ENCODE measurements at regions not wholly inside any gene's neighbourhood (a gene's known extent, or its start where the extent isn't known, plus 50 kb on each side); places are given as distances from the start of the nearest gene placed in this dataset.
"Not testable (repeated sequence)": the region's sequence is repeated elsewhere in the genome, so short reads cannot be mapped to it uniquely, and the experiment has no call there.

DNA sequence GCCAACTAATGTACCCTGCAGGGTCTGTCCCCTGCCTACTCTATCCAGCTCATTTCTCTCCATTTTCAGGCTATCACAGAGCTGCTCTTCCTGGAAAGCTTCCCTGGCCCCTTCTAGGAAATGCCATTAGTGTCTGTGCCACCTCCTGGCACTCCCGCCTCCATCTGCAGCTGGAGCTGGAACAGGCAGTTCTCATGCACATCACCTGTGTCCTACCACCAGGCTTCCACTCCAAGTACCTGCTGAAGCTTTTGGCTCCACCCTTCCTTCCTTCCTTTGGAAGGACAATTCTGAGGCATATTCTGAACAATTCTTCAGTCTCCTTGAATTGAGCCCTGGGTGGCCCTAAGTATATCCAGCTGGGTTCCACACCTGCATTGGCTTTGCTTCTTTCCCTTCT, 156.2 kb upstream of the ZNF618 start:
- no peak overlapping the region for H3K9ac ChIP-seq (ENCODE audit: low read depth in 1 of 2, low read length in 2 of 2)
- no peaks in the 10 kb centered on the region for H3K36me3 ChIP-seq (ENCODE audit: control insufficient read depth in 1 of 2, insufficient read depth in 2 of 2, low read length in 2 of 2)
- peaks cover 0 to 4% of the 10 kb centered on the region in 2 donors for H3K9me3 ChIP-seq (ENCODE audit: control insufficient read depth in 1 of 2, low read length in 2 of 2)
- H3K4me3 ChIP-seq (ENCODE audit: low read depth in 1 of 2, low read length in 2 of 2) = no peak overlapping the region
- no peaks in the 10 kb centered on the region for H3K4me1 ChIP-seq (ENCODE audit: control insufficient read depth in 1 of 2, insufficient read depth in 2 of 2, low read length in 2 of 2)
- H3K27me3 ChIP-seq (ENCODE audit: control insufficient read depth in 1 of 2, insufficient read depth in 2 of 2, low read length in 2 of 2) = no peaks in the 10 kb centered on the region
- H3K27ac ChIP-seq (ENCODE audit: low read depth, low read length) = no peak overlapping the region

DNA sequence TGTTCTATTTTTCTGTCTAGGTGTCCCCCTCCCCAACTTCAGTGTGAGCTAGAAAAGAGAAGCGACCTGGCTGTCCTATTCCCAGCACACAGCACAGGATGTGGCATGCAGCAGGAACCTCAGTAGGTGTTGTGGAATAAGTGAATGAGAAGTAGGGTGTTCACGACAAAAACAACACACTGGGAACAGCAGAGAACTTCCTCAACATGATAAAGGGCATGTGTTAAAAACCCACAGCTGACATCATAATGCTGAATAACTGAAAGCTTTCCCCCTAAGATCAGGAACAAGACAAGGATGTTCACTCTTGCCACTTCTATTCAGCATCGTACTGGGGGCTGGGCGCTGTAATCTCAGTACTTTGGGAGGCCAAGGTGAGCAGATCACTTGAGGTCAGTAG, 155.6 kb upstream of the ZNF618 start:
- Histone ChIP-seq H3K27me3 (ENCODE audit: control insufficient read depth in 1 of 2, insufficient read depth in 2 of 2, low read length in 2 of 2) (no peaks in the 10 kb centered on the region), H3K4me3 (ENCODE audit: low read depth in 1 of 2, low read length in 2 of 2) (no peak overlapping the region), H3K36me3 (ENCODE audit: control insufficient read depth in 1 of 2, insufficient read depth in 2 of 2, low read length in 2 of 2) (no peaks in the 10 kb centered on the region)

DNA sequence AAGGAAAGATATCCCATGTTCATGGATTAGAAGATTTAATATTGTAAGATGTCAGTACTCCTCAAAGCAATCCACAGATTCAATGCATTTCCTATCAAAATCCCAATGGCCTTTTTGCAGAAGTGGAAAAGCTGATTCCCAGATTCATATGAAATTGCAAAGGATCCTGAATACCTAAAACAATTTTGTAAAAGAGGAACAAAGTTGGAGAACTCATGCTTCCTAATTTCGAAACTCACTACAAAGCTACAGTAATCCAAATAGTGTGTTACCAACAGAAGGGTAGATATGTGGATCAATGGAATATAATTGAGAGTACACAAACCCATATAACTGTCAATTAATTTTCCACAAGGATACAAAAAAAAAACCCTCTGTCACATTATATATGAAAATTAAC, 154.3 kb upstream of the ZNF618 start:
- no peaks in the 10 kb centered on the region for H3K36me3 ChIP-seq (ENCODE audit: control insufficient read depth in 1 of 2, insufficient read depth in 2 of 2, low read length in 2 of 2)
- no peak overlapping the region for H3K4me3 ChIP-seq (ENCODE audit: low read depth in 1 of 2, low read length in 2 of 2)
- no peaks in the 10 kb centered on the region for H3K27me3 ChIP-seq (ENCODE audit: control insufficient read depth in 1 of 2, insufficient read depth in 2 of 2, low read length in 2 of 2)
- no peaks in the 10 kb centered on the region for H3K9me3 ChIP-seq (ENCODE audit: control insufficient read depth in 1 of 2, low read length in 2 of 2)
- H3K9ac ChIP-seq (ENCODE audit: low read depth in 1 of 2, low read length in 2 of 2) = no peak overlapping the region
- no peak overlapping the region for H3K27ac ChIP-seq (ENCODE audit: low read depth, low read length)
- H3K4me1 ChIP-seq (ENCODE audit: control insufficient read depth in 1 of 2, insufficient read depth in 2 of 2, low read length in 2 of 2) = no peaks in the 10 kb centered on the region

More for the DNA sequence above, 155.6 kb upstream of the ZNF618 start:
- peaks cover 0 to 4% of the 10 kb centered on the region in 2 donors for H3K9me3 ChIP-seq (ENCODE audit: control insufficient read depth in 1 of 2, low read length in 2 of 2)
- no peak overlapping the region for H3K9ac ChIP-seq (ENCODE audit: low read depth in 1 of 2, low read length in 2 of 2)
- no peak overlapping the region for H3K27ac ChIP-seq (ENCODE audit: low read depth, low read length)
- no peaks in the 10 kb centered on the region for H3K4me1 ChIP-seq (ENCODE audit: control insufficient read depth in 1 of 2, insufficient read depth in 2 of 2, low read length in 2 of 2)

DNA sequence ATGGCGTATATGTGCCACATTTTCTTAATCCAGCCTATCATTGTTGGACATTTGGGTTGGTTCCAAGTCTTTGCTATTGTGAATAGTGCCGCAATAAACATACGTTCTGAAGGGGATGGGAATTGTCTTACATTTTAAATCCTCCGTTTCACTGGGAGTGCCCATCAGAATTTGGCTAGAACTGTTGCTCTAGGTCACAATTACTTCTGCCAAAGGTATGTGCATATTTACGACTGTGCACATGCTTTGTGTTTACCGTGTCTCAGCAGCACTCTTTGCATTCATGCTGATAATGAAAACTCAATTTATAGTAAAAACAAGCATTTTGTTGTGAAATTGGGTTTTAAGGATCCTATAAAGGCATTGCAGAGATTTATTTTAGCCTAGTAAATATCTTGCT, 151.9 kb upstream of the ZNF618 start:
- H3K36me3 ChIP-seq (ENCODE audit: control insufficient read depth in 1 of 2, insufficient read depth in 2 of 2, low read length in 2 of 2) = no peaks in the 10 kb centered on the region
- no peaks in the 10 kb centered on the region for H3K9me3 ChIP-seq (ENCODE audit: control insufficient read depth in 1 of 2, low read length in 2 of 2)
- H3K4me3 ChIP-seq (ENCODE audit: low read depth in 1 of 2, low read length in 2 of 2) = no peak overlapping the region
- H3K27ac ChIP-seq (ENCODE audit: low read depth, low read length) = no peak overlapping the region
- H3K27me3 ChIP-seq (ENCODE audit: control insufficient read depth in 1 of 2, insufficient read depth in 2 of 2, low read length in 2 of 2) = no peaks in the 10 kb centered on the region
- H3K9ac ChIP-seq (ENCODE audit: low read depth in 1 of 2, low read length in 2 of 2) = no peak overlapping the region
- H3K4me1 ChIP-seq (ENCODE audit: control insufficient read depth in 1 of 2, insufficient read depth in 2 of 2, low read length in 2 of 2) = no peaks in the 10 kb centered on the region

DNA sequence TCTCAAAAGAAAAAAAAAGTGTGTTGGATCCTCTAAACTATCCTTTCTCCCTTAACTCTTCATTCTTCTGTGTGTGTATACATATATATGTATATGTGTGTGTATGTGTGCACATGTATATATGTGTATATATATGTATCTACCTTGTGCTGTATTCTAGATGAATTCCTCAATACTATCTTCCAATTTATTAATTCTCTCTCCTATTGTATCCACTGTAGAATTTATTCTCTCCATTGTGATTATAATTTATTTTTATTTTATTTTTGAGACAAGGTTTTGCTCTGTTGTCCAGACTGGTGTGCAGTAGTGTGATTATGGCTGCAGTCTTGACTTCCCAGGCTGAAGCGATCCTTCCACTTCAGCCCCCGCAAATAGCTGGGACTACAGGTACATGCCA, 147.1 kb upstream of the ZNF618 start:
- no peaks in the 10 kb centered on the region for H3K9me3 ChIP-seq (ENCODE audit: control insufficient read depth in 1 of 2, low read length in 2 of 2)
- no peaks in the 10 kb centered on the region for H3K27me3 ChIP-seq (ENCODE audit: control insufficient read depth in 1 of 2, insufficient read depth in 2 of 2, low read length in 2 of 2)
- no peaks in the 10 kb centered on the region for H3K4me1 ChIP-seq (ENCODE audit: control insufficient read depth in 1 of 2, insufficient read depth in 2 of 2, low read length in 2 of 2)
- no peak overlapping the region for H3K27ac ChIP-seq (ENCODE audit: low read depth, low read length)
- H3K36me3 ChIP-seq (ENCODE audit: control insufficient read depth in 1 of 2, insufficient read depth in 2 of 2, low read length in 2 of 2) = no peaks in the 10 kb centered on the region
- H3K4me3 ChIP-seq (ENCODE audit: low read depth in 1 of 2, low read length in 2 of 2) = no peak overlapping the region
- no peak overlapping the region for H3K9ac ChIP-seq (ENCODE audit: low read depth in 1 of 2, low read length in 2 of 2)

DNA sequence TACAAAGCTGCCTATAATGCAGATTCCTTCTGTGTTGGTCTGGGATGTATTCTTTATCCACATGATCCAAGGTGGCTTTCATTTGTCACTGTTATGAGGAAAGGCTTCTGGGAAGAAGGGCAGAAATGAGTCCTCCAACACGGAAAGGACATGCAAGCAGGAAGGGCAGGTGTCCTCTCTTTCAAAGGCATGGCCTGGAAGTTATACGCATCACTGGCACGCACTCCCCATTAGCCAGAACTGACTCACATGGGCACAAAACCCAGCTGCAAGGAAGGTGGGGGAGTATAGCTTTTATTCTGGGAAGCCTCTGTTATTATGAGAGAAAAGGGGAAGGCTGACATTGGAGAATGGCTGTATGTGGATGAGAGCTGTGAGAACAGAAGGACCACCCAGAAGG, 141.3 kb upstream of the ZNF618 start:
- Histone ChIP-seq H3K4me3 (ENCODE audit: low read depth in 1 of 2, low read length in 2 of 2) (no peak overlapping the region), H3K27ac (ENCODE audit: low read depth, low read length) (no peak overlapping the region), H3K9me3 (ENCODE audit: control insufficient read depth in 1 of 2, low read length in 2 of 2) (no peaks in the 10 kb centered on the region), H3K4me1 (ENCODE audit: control insufficient read depth in 1 of 2, insufficient read depth in 2 of 2, low read length in 2 of 2) (no peaks in the 10 kb centered on the region), H3K27me3 (ENCODE audit: control insufficient read depth in 1 of 2, insufficient read depth in 2 of 2, low read length in 2 of 2) (no peaks in the 10 kb centered on the region), H3K36me3 (ENCODE audit: control insufficient read depth in 1 of 2, insufficient read depth in 2 of 2, low read length in 2 of 2) (no peaks in the 10 kb centered on the region), H3K9ac (ENCODE audit: low read depth in 1 of 2, low read length in 2 of 2) (no peak overlapping the region)

DNA sequence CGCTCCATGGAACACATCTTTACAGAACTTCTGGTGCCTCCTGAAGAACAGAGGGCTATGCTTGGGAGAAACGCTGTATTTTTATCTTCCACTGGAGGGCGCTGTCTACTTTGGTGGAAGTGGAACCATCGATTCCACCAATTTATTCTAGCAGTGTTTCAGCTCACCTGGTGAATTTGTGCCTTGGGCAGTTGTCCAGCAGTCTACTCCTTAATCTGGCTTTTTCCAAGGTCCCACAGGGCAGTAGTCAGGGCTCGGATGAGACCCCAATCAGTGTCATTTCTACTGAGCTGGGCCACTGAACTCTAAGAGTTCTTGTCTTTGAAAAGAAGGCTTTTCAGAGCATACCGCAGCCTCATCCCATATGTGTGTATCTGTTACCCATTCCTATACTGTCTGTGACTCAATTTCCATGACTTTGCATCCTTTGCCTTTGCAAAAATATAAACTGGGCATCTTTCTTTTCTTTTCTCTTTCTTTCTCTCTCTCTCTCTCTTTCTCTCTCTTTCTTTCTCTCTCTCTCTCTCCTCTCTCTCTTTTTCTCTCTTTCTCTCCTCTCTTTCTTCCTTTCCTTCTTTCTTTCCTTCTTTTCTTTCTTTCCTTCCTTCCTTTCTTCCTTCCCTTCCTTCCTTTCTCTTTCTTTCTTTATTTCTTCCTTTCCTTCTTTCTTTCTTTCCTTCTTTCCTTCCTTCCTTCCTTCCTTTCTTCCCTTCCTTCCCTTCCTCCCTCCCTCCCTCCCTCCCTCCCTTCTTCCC, 138.4 kb upstream of the ZNF618 start:
- Histone ChIP-seq H3K4me3 (ENCODE audit: low read depth in 1 of 2, low read length in 2 of 2) (no peak overlapping the region), H3K27ac (ENCODE audit: low read depth, low read length) (no peak overlapping the region), H3K36me3 (ENCODE audit: control insufficient read depth in 1 of 2, insufficient read depth in 2 of 2, low read length in 2 of 2) (no peaks in the 10 kb centered on the region), H3K9me3 (ENCODE audit: control insufficient read depth in 1 of 2, low read length in 2 of 2) (no peaks in the 10 kb centered on the region), H3K4me1 (ENCODE audit: control insufficient read depth in 1 of 2, insufficient read depth in 2 of 2, low read length in 2 of 2) (no peaks in the 10 kb centered on the region), H3K9ac (ENCODE audit: low read depth in 1 of 2, low read length in 2 of 2) (no peak overlapping the region), H3K27me3 (ENCODE audit: control insufficient read depth in 1 of 2, insufficient read depth in 2 of 2, low read length in 2 of 2) (peaks cover 4% of the 10 kb centered on the region in 2 donors)

DNA sequence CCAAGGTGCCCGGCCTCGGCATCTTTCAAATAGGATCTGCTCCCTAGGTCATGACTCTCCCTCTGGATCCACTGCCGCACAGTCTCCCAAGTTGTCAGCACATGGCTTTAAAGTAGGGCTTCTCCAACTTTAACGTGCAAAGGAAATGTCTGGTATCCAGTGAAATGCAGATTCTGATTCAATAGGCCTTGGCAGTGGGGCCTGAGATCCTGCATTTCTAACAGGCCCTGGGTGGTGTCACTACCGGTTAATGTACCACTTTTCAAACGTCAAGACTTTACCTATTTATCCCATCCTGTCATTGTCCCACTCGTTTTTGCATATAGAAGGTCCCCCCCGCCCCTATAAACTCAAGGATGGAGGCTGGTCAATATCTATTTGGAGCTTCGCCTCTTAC, 137.6 kb upstream of the ZNF618 start:
- H3K4me1 ChIP-seq (ENCODE audit: control insufficient read depth in 1 of 2, insufficient read depth in 2 of 2, low read length in 2 of 2) = no peaks in the 10 kb centered on the region
- H3K36me3 ChIP-seq (ENCODE audit: control insufficient read depth in 1 of 2, insufficient read depth in 2 of 2, low read length in 2 of 2) = no peaks in the 10 kb centered on the region
- no peak overlapping the region for H3K4me3 ChIP-seq (ENCODE audit: low read depth in 1 of 2, low read length in 2 of 2)
- H3K27me3 ChIP-seq (ENCODE audit: control insufficient read depth in 1 of 2, insufficient read depth in 2 of 2, low read length in 2 of 2) = peaks cover 5 to 7% of the 10 kb centered on the region in 2 donors
- H3K9me3 ChIP-seq (ENCODE audit: control insufficient read depth in 1 of 2, low read length in 2 of 2) = no peaks in the 10 kb centered on the region
- no peak overlapping the region for H3K27ac ChIP-seq (ENCODE audit: low read depth, low read length)
- no peak overlapping the region for H3K9ac ChIP-seq (ENCODE audit: low read depth in 1 of 2, low read length in 2 of 2)

DNA sequence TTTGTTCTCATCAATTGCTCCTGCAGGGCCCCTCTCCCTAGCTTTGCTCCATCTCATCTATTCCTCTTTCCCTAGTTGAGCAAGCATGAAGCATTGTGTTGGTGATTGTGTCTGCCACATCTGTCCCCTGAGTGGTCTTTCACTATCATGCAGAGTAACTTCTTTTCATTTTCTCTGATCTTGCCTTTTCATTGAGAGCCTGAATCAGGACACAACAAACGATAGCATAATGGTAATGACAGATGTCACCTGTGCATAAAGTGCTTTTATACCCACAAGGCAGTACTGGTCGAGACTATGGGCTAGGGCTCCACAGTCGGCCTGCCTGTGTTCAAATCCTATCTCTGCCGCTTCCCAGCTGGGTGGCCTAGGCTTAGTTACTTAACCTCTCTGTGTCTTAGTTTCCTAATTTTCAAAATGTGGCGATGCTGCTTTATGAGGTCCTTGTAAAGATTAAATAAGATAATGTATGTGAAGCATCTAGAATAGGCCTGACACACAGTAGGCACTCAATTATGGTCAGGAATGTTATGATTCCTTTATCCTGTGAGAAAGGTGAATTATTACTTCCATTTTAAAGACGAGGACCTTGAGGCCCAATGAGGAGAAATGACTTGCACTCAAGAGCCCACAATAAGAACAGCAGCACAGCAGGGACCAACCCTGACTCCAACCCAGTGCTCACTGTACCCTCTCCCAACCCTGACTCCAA, 137.1 kb upstream of the ZNF618 start:
- H3K4me3 ChIP-seq (ENCODE audit: low read depth in 1 of 2, low read length in 2 of 2) = no peak overlapping the region

DNA sequence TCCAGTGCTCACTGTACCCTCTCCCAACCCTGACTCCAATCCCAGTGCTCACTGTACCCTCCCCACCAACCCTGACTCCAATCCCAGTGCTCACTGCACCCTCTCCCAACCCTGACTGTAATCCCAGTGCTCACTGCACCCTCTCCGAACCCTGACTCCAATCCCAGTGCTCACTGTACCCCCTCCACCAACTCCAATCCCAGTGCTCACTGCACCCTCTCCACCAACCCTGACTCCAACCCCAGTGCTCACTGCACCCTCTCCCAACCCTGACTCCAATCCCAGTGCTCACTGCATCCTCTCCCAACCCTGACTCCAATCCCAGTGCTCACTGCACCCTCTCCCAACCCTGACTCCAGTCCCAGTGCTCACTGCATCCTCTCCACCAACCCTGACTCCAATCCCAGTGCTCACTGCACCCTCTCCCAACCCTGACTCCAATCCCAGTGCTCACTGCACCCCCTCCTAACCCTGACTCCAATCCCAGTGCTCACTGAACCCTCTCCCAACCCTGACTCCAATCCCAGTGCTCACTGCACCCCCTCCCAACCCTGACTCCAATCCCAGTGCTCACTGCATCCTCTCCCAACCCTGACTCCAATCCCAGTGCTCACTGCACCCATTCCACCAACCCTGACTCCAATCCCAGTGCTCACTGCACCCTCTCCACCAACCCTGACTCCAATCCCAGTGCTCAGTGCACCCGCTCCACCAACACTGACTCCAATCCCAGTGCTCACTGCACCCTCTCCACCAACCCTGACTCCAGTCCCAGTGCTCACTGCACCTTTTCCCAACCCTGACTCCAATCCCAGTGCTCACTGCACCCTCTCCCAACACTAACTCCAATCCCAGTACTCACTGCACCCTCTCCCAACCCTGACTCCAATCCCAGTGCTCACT, 136.3 kb upstream of the ZNF618 start:
- not testable (repeated sequence) for H3K4me1 ChIP-seq (ENCODE audit: control insufficient read depth in 1 of 2, insufficient read depth in 2 of 2, low read length in 2 of 2); H3K4me3 ChIP-seq (ENCODE audit: low read depth in 1 of 2, low read length in 2 of 2); H3K36me3 ChIP-seq (ENCODE audit: control insufficient read depth in 1 of 2, insufficient read depth in 2 of 2, low read length in 2 of 2); H3K9ac ChIP-seq (ENCODE audit: low read depth in 1 of 2, low read length in 2 of 2); H3K27me3 ChIP-seq (ENCODE audit: control insufficient read depth in 1 of 2, insufficient read depth in 2 of 2, low read length in 2 of 2); H3K9me3 ChIP-seq (ENCODE audit: control insufficient read depth in 1 of 2, low read length in 2 of 2); H3K27ac ChIP-seq (ENCODE audit: low read depth, low read length)

More for the DNA sequence above, 137.1 kb upstream of the ZNF618 start:
- H3K9ac ChIP-seq (ENCODE audit: low read depth in 1 of 2, low read length in 2 of 2) = no peak overlapping the region
- H3K27ac ChIP-seq (ENCODE audit: low read depth, low read length) = no peak overlapping the region
- H3K9me3 ChIP-seq (ENCODE audit: control insufficient read depth in 1 of 2, low read length in 2 of 2) = no peaks in the 10 kb centered on the region
- H3K4me1 ChIP-seq (ENCODE audit: control insufficient read depth in 1 of 2, insufficient read depth in 2 of 2, low read length in 2 of 2) = no peaks in the 10 kb centered on the region
- peaks cover 5 to 7% of the 10 kb centered on the region in 2 donors for H3K27me3 ChIP-seq (ENCODE audit: control insufficient read depth in 1 of 2, insufficient read depth in 2 of 2, low read length in 2 of 2)
- no peaks in the 10 kb centered on the region for H3K36me3 ChIP-seq (ENCODE audit: control insufficient read depth in 1 of 2, insufficient read depth in 2 of 2, low read length in 2 of 2)
